GM21825 (cell line): ENCODE measurements at regions not wholly inside any gene's neighbourhood (a gene's known extent, or its start where the extent isn't known, plus 50 kb on each side); places are given as distances from the start of the nearest gene placed in this dataset.

ENCODE experiments used
- ATAC-seq: cut with Tn5 transposase; IDR thresholded peaks from one replicate; pipeline ENCODE4 v1.9.1; 2021; ENCODE audit warnings: mild to moderate bottlenecking, moderate library complexity; ENCODE audit not compliant: unreplicated experiment

DNA sequence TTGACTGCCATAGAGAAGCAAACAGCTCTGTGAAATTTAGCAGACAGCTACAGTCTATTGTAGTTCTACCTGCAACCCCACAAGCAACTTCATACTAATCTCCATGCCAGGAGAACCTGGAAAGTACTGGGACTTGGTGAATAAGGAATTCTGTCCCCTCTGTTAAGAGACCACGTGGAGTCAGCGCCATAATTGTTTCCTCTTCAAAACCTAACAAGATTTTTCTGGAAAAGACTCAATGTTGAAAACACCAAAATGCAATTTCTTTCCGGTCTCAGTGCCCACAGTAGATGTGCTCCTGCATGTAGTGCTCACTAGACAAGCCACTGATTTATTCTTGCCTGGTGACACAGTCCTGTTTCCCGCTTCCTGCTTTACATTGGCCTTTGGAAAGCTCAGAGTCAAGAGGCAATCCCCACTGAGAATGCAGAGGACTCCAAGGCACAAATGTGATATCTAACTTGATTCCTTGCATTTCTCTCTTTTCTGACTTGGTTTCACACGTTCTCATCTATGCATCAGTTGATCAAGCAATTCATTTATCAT, 268.3 kb downstream of the HIVEP2 start:
- no peak for ATAC-seq

DNA sequence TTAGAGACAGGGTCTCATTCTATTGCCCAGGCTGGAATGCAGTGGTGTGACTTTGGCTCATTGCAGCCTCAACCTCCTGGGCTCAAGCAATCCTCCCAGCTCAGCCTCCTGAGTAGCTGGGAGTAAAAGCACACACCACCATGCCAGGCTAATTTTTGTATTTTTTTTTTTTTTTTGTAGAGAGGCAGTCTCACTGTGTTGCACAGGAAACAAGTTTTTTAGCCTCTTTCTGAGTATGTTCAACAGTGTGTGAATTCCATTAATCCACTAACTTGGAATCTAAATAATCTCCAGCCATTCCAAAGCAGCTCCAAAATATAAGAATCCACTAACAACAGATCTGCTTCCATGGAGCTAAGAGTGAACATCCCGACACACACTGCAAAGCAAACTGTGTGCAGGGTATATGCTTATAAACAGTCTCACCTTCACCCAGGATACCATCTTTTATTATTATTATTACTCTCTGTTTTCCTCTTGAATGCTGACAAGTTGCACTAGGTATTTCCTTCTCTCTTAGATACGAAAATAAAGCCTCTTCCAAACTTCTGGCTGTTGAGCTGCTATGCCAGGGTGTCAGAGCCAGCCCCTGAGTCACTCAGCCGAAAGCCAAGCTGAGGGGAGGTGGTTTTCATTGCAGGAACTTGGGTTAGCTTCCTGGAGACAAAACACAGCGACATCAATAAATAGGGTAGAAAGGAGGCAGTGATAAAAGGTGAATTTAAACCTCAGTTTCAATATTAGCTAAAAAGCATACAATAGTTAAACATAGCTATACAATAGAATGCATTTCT, 264.9 kb downstream of the HIVEP2 start:
- no peak for ATAC-seq

DNA sequence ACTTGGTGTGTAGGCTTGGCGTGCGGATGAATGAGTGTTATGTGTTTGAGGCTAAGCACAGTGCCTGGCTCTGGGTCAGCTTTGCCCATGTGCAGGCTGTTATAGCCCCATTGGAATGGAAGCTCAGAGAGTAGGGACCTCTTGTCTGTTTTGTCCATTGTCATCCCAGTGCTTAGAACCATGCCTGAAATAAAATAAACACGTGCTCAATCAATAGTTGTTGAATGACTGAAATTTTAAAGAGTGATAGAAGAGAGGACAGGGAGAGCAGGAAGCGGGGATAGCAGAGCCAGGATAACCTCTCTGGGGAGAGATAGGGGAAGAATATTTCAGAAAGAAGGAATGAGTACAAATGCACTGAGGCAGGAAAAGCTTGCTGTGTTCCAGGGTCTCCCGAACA, 263.9 kb downstream of the HIVEP2 start:
- no peak for ATAC-seq

- ATAC-seq, result no peak
Measured at GRCh38 chr6:142682985-142683384, 262.0 kb downstream of the HIVEP2 start.

DNA sequence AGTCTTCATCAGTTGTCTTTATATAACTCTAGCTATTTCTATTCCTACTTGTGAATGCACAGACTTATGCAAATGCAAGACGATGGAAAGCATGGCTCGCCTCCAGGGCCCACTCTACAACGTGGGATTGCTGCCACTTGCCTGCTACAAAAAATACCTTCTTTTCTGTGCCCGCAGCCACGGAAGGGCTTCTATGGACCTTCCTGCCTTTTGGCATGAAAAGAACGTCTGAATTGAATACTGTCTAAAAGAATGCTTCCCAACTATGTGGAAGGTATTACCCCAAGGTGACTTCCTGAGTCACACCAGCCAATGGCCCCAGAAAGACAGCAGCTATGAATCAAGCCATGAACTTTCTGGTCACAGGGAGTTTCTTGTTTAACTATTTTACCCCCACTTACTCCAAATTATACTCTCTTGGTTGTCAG, 261.2 kb downstream of the HIVEP2 start:
- no peak for ATAC-seq

- ATAC-seq, result no peak
Measured at GRCh38 chr6:142684371-142684770, 260.6 kb downstream of the HIVEP2 start.

DNA sequence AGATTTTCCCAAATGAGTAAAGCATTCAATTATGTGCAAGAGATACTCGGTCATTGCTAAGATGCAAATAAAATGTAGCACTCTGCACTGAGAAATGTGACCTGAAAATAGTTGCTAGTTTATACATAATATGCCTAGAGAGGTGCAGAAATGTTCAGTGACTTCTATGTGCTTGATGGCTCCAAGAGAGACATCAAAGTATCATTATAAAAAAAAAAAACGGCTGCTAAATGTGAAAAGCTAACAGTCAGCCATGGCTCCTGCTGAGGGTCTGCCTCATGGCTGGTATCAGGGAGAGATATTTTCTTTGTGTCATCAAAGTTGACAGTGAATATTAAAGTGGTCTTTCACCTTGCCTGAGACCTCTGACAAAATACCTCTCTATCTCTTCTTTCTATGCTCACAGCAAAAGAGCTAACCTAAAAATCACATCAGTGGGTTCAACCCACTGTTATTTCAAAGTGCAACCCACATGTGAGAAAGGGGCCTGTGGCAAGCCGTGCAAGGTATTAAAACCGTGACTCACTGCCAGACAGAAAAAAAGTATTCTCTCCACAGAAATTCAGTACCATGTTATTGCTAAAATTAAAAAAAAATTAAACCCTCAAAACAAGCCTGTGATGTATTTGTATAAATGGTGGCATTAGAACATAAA, 259.0 kb downstream of the HIVEP2 start:
- no peak for ATAC-seq

DNA sequence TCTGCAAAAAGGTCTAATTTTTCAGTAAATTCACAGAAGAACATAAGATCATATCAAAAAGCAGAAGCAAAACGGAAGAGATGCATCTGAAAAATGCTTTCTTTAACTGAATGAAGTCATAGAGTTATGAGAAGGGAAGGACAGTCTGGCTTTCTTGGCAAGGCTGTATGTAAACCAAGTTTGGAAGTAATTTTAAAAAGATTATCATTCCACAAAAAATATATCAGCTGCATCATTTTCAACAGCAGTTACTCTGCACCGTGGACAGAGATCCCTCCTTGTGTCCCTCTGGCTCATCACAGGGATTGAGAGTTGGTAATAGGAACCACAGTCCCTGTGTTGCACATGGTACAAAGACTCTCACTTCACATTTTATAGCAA, 258.5 kb downstream of the HIVEP2 start:
- no peak for ATAC-seq

DNA sequence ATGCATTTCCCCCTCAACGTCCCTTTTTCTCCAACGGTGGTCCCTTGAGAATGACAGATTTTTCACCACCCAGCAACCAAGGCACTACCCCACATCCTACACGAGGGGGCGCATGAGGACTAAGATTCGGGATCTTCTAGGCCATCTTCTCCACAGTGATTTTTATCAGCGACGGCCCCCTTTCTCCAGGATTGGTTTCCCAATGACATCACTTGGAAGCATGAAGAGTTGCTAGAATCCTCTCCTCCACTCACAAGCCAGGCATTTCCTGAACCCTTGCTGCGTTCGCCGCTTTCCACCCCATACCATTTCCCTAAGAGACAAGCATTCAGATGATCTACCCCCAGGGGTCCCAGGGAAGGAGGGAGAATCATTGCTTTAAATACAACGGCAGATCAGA, 252.0 kb downstream of the HIVEP2 start:
- ATAC-seq, result peak; percentile 82

GRCh38 chr6:142693441-142693840, 251.5 kb downstream of the HIVEP2 start:
- ATAC-seq, result no peak

GRCh38 chr6:142694054-142694453, 250.9 kb downstream of the HIVEP2 start:
- no peak for ATAC-seq

DNA sequence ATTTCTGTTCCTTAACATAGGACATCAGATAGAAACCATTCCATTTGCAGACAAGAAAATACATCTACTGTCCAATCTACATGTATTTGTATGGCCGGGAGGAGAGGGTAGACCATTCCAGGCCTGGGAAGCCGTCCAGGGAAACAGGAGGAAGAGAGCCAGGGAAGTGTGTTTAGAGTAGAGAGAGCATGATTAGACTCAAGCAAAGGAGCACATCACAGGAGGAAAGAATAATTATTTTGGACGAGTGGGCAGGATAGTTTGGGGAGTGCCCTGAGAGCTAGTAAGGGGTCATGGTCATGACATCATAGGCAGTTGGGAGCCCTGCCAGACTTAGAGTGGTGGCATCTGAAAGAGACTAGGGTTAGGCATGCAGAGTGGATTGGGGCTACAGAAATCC, 250.0 kb downstream of the HIVEP2 start:
- no peak for ATAC-seq

- ATAC-seq, result no peak
Measured at GRCh38 chr6:142696123-142697000, 248.6 kb downstream of the HIVEP2 start.

GRCh38 chr6:142697001-142697335, 248.0 kb downstream of the HIVEP2 start:
- no peak for ATAC-seq

- no peak for ATAC-seq
Measured at GRCh38 chr6:142697922-142698321, 247.1 kb downstream of the HIVEP2 start.

DNA sequence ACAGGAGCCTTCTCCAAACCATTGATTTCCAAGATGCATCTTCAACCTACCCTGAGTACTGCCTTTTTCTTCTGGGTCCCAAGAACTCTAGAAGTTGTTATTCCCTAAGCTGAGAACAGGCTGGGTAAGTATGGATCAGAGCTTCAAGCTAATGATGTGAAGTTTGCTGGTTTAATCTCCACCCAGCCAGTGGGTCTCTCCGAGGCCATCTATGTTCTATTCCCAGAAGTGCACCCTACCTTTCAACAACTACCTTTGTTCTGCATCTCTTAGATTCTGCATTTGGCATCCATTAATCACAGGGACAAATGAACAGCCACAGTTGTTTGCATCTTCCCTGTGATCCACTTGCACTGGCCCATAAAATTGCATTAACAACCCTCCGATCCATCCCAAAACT, 246.2 kb downstream of the HIVEP2 start:
- ATAC-seq, result no peak

DNA sequence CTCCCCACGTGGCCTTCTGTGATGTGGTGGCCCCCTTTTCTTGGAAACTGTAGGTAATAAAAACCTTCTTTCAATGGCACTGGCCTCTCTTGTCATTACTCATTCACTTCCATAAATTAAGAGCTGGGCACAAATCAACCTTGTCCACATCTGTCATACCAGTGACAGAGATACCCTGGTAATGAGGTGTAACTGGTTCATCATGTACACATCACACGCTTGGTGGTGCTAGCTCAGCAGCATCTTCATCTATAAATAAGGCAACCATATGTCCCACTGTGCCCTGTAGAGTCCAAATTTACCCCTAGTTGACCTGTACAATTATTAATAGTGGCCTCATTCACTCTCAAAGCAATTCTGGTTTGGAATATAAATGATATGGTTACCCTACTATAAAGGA, 245.6 kb downstream of the HIVEP2 start:
- ATAC-seq, result no peak

DNA sequence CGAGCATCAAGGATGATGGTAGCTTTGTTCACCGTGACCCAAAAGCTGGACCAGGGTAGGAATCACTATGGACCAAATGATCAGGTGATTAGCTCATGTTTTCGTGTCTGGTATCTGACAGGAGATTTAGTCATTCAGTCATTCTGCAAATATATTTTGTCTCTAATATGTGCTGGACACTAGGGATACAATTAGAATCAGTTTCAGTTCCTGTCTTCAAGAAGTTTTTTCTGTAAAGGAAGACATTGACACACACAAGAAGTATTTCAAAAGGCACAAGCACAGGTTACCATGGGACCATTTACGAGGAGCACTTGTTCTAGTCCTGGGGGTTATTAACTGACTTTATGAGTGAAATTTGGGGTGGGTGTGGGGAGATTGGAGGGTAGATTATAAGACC, 244.9 kb downstream of the HIVEP2 start:
- ATAC-seq, result no peak

DNA sequence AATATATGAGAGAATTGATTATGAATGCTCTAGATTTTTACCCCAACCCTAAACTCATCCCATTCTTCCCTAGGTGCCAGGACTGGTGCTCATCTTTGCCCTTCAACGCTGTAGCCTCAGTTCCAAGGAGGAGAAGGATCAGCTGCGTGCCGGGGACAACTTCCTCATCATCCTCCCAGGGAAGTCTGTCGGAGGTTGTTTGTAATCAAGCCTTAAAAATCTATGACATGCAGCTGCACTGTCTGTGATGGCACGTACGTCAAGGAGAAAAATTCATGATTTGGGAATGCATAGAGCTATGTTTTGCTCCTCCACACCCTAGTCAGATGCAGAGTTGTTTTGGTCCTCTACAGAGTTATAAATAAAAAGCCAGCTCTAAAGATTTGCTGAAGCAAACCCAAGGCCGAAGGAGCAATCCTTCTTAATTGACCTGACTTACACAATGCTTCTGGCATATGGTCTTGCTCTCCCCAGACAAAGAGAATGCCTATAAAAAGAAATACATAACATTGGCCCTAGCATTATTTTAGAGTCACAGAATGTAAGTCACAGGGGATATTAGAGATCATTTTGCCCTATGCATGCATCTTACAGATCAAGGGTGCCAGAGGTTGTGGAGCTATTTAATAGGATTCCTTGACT, 244.2 kb downstream of the HIVEP2 start:
- no peak for ATAC-seq
